Heart left ventricle (tissue), 16 donors: ENCODE measurements at regions not wholly inside any gene's neighbourhood (a gene's known extent, or its start where the extent isn't known, plus 50 kb on each side); places are given as distances from the start of the nearest gene placed in this dataset.

Experiments used
- ATAC-seq, 4 donors: fragments of 200-7000 bp; cut with Tn5 transposase; one replicate each; pipeline ENCODE4 v1.9.1; 2020 to 2022; ENCODE audit warnings: moderate library complexity in 4 of 4, mild to moderate bottlenecking in 3 of 4, moderate number of reproducible peaks in 1 of 4
- DNase-seq, 5 donors: peaks; one replicate each; pipeline ENCODE4 v3.0.0-alpha.2; 2020
- H3K27ac ChIP-seq, 12 donors: fragments of 200-600 bp; sonication (generic) in 4 of 12; one replicate each; pipeline versions ENCODE4 v1.5.0 to v1.8.0; 2016 to 2022; ENCODE audit warnings: mild to moderate bottlenecking in 2 of 12
- H3K27me3 ChIP-seq, 9 donors: fragments of 200-600 bp; sonication (generic) in 2 of 9; one replicate each; pipeline versions ENCODE4 v1.5.1 to v1.8.0; 2016 to 2022; ENCODE audit warnings: mild to moderate bottlenecking in 3 of 9
- H3K36me3 ChIP-seq, 9 donors: fragments of 200-600 bp; sonication (generic) in 2 of 9; one replicate each; pipeline versions ENCODE4 v1.5.0 to v1.8.0; 2018 to 2022; ENCODE audit warnings: mild to moderate bottlenecking in 2 of 9
- H3K4me1 ChIP-seq, 12 donors: fragments of 200-600 bp; sonication (generic) in 4 of 12; one replicate each; pipeline versions ENCODE4 v1.5.0 to v1.8.0; 2016 to 2022; ENCODE audit warnings: mild to moderate bottlenecking in 3 of 12
- H3K4me3 ChIP-seq, 12 donors: fragments of 200-600 bp; sonication (generic) in 4 of 12; one replicate each; pipeline versions ENCODE4 v1.5.0 to v1.8.0; 2017 to 2022; ENCODE audit warnings: mild to moderate bottlenecking in 9 of 12, moderate library complexity in 4 of 12
- H3K9me3 ChIP-seq, 12 donors: fragments of 200-600 bp; sonication (generic) in 4 of 12; one replicate each; pipeline versions ENCODE4 v1.5.0 to v1.8.0; 2016 to 2022; ENCODE audit warnings: mild to moderate bottlenecking in 1 of 12
- CTCF ChIP-seq, 12 donors: fragments of 200-600 bp; sonication (generic) in 4 of 12; IDR thresholded peaks; one replicate each; pipeline versions ENCODE4 v1.5.0 to v1.8.0; 2018 to 2022; ENCODE audit warnings: antibody characterized with exemption in 12 of 12, mild to moderate bottlenecking in 5 of 12
- POLR2A ChIP-seq, 2 donors: fragments of 450-650 bp; IDR thresholded peaks; one replicate each; pipeline ENCODE4 v1.6.1; 2017; ENCODE audit warnings: antibody characterized with exemption in 2 of 2, mild to moderate bottlenecking in 2 of 2, moderate library complexity in 2 of 2
- WGBS, 4 donors: extraction: QIAGEN DNeasy Blood & Tissue Kit in 2 of 4; methylation state at CpG; one replicate each; pipeline versions ENCODE4 v1.1.5 to v1.1.7; 2013 to 2018; 5-methylcytosine and 5-hydroxymethylcytosine counted together
- intact Hi-C, 10 donors: fragments of 100-400 bp; cut with DNase I; formaldehyde crosslinking; loops; one replicate each; pipeline versions ENCODE4 v1.11.1 to v1.14.2; 2022
- donor health status: ischemic (EF 13 %, LVEDD 7.1; RV severe dilation, severe dysfunction).
- donor health status: healthy with polysubstance abuse.
- donor health status: DM: no; HTN: yes; CAD: no.
- donor health status: DM: no; HTN: no; CAD: no.
- donor health status: ischemic (EF 25% LVEDD 6.9; RV normal size, moderate dysfunction).
- donor health status: ischemic (EF 25% LVEDD 5.7; RV mildly dilated, moderate dysfunction).
- donor health status: healthy.
- donor health status: DM: yes; HTN: yes; CAD: no.
- donor health status: ischemic (EF 35%, LVEDD 5.7; RV mildly dilated, moderate dysfunction).
- donor health status: nonischemic (EF 11% LVEDD 7.7; RV severe dilation, severe dysfunction).
- donor health status: DM: yes; HTN: yes; CAD: no.
- donor health status: PGD.
- donor health status: ischemic (EF 29% LVEDD 5.4; RV normal size, mild dysfunction).
- donor health status: nonischemic (EF 23%, LVEDD 6.1; RV moderate dilation, normal function).

GRCh38 chrX:39159921-39160507, 358.8 kb downstream of the MID1IP1 start:
- Histone ChIP-seq H3K27ac (no peak overlapping the region), H3K4me3 (no peak overlapping the region), H3K9me3 (no peaks in the 10 kb centered on the region), H3K27me3 (peaks cover 0 to 41% (median 0%) of the 10 kb centered on the region in 9 donors), H3K4me1 (peaks cover 0 to 9% (median 0%) of the 10 kb centered on the region in 12 donors), H3K36me3 (no peaks in the 10 kb centered on the region)
- WGBS, 4 donors: 64 to 84% (median 70%) methylated on average over 4 of the region's 4 CpGs
- TF ChIP-seq POLR2A (IDR thresholded peaks at IDR 0.05): no peak
- no peak for TF ChIP-seq CTCF (IDR thresholded peaks at IDR 0.05)
- no peak for DNase-seq
- intact Hi-C loops: loop anchor here in 1 of 10 donors (10.0 kb wide), 2 partner anchors 365 to 395 kb away; no protein-coding TSS in a partner anchor
- no peak for ATAC-seq

- intact Hi-C loops: no loop called here
- TF ChIP-seq CTCF (IDR thresholded peaks at IDR 0.05): no peak
- no peak for TF ChIP-seq POLR2A (IDR thresholded peaks at IDR 0.05)
- Histone ChIP-seq H3K4me1 (peaks cover 0 to 9% (median 0%) of the 10 kb centered on the region in 12 donors), H3K27me3 (peaks cover 0 to 33% (median 0%) of the 10 kb centered on the region in 9 donors), H3K36me3 (no peaks in the 10 kb centered on the region), H3K4me3 (no peak overlapping the region), H3K27ac (no peak overlapping the region), H3K9me3 (no peaks in the 10 kb centered on the region)
- WGBS, 4 donors: 54 to 86% (median 75%) methylated on average over 3 of the region's 3 CpGs
- DNase-seq (no peak), ATAC-seq (no peak)
Measured at GRCh38 chrX:39161611-39162255, 360.5 kb downstream of the MID1IP1 start.

GRCh38 chrX:39162322-39162735, 361.1 kb downstream of the MID1IP1 start:
- DNase-seq (peak in 1 of 5 donors; percentile 32), ATAC-seq (peak in 2 of 4 donors; percentile 39 to 56)
- Histone ChIP-seq H3K9me3 (no peaks in the 10 kb centered on the region), H3K4me1 (peaks cover 0 to 9% (median 0%) of the 10 kb centered on the region in 12 donors), H3K27me3 (peaks cover 0 to 31% (median 0%) of the 10 kb centered on the region in 9 donors), H3K27ac (no peak overlapping the region), H3K36me3 (no peaks in the 10 kb centered on the region), H3K4me3 (peak overlapping the region in 4 of 12 donors; percentile 7 to 33 (median 18))
- 9 to 33% (median 22%) methylated on average over 9 to 29 of the region's 29 CpGs for WGBS, 4 donors
- intact Hi-C loops: no loop called here
- TF ChIP-seq CTCF (IDR thresholded peaks at IDR 0.05) (peak in 5 of 12 donors; percentile 21 to 37 (median 25)), POLR2A (IDR thresholded peaks at IDR 0.05) (no peak)

GRCh38 chrX:39163581-39164126, 362.4 kb downstream of the MID1IP1 start:
- WGBS, 4 donors: 84 to 98% (median 97%) methylated on average over 3 of the region's 3 CpGs
- Histone ChIP-seq H3K27ac (no peak overlapping the region), H3K27me3 (peaks cover 0 to 33% (median 0%) of the 10 kb centered on the region in 9 donors), H3K4me3 (no peak overlapping the region), H3K9me3 (no peaks in the 10 kb centered on the region), H3K4me1 (peaks cover 0 to 9% (median 0%) of the 10 kb centered on the region in 12 donors), H3K36me3 (no peaks in the 10 kb centered on the region)
- TF ChIP-seq CTCF (IDR thresholded peaks at IDR 0.05) (no peak), POLR2A (IDR thresholded peaks at IDR 0.05) (no peak)
- no peak for DNase-seq
- intact Hi-C loops: no loop called here
- ATAC-seq: no peak
